ENCODE measurements at regions not wholly inside any gene's neighbourhood (a gene's known extent, or its start where the extent isn't known, plus 50 kb on each side); places are given as distances from the start of the nearest gene placed in this dataset.
A peak's percentile ranks its signal among the peaks of the same experiment; 100 is the strongest.

DNA sequence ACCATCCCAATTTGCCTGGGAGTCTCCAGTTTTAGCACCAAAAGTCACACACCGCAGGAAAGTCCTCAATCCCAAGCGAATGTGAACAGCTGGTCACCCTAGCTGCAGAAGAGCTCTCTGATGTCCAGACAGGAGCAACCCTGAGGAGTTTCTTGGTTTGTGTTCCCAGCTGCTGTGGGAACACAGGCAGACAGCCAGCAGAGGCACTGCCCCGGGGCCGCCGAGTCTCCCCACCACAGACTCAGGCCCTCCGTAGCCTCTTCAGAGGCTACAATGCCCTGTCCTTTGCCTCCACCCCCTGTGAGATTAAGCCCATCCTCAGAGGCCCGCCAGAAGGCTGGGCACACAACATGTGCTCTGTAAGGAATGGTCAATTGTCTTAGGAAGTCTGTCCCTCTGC, 111.5 kb downstream of the TTC32 start:
- H3K36me3 ChIP-seq (ENCODE audit: control insufficient read depth, insufficient read depth, low read length), result no peaks in the 10 kb centered on the region
- H3K4me3 Mint-ChIP-seq, result no peak overlapping the region
- no peak overlapping the region for H3K27ac ChIP-seq (ENCODE audit: insufficient read depth, low read length, poor library complexity, severe bottlenecking)
- no peaks in the 10 kb centered on the region for H3K4me1 ChIP-seq (ENCODE audit: control insufficient read depth, insufficient read depth, low read length, poor library complexity, severe bottlenecking)
- H3K27ac Mint-ChIP-seq, result no peak overlapping the region
- DNase-seq, result no peak
- peaks cover 10% of the 10 kb centered on the region for H3K27me3 Mint-ChIP-seq
- H3K27me3 ChIP-seq (ENCODE audit: control insufficient read depth, insufficient read depth, low read length), result no peaks in the 10 kb centered on the region
- H3K36me3 Mint-ChIP-seq, result no peaks in the 10 kb centered on the region
- no peak for ATAC-seq (ENCODE audit: low read depth in 2 of 2)
- no peak overlapping the region for H3K4me3 ChIP-seq (ENCODE audit: low read depth, low read length)
- no peaks in the 10 kb centered on the region for H3K9me3 ChIP-seq (ENCODE audit: control insufficient read depth in 2 of 2, low read length in 2 of 2)
- peaks cover 0 to 3% (median 0%) of the 10 kb centered on the region in 7 donors for H3K9me3 Mint-ChIP-seq
- H3K4me1 Mint-ChIP-seq, result no peaks in the 10 kb centered on the region

DNA sequence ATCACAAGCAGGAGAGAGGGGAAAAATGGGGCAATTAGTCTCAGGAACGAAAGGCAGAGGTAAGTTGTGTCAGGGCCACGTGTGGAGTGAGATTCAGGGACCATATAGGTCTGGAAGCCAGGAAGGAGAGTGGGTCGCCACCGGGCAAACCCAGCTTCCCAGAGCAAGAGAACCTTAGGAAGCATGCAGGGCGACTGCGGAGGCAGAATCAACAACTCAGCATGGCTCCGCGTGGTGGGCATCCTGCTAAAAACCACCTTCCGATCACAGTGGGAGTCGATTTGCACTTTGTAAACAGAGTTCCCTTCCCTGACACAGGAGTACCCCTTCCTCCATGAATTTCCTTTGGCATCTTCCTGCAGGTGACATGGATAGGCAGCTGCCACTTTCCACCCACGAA, 114.6 kb downstream of the TTC32 start:
- ATAC-seq (ENCODE audit: low read depth in 2 of 2) (no peak), DNase-seq (no peak)
- Histone ChIP-seq H3K27ac (ENCODE audit: insufficient read depth, low read length, poor library complexity, severe bottlenecking) (no peak overlapping the region), H3K4me1 (ENCODE audit: control insufficient read depth, insufficient read depth, low read length, poor library complexity, severe bottlenecking) (no peaks in the 10 kb centered on the region), H3K9me3 (ENCODE audit: control insufficient read depth in 2 of 2, low read length in 2 of 2) (no peaks in the 10 kb centered on the region), H3K4me3 (ENCODE audit: low read depth, low read length) (no peak overlapping the region), H3K27me3 (ENCODE audit: control insufficient read depth, insufficient read depth, low read length) (no peaks in the 10 kb centered on the region), H3K36me3 (ENCODE audit: control insufficient read depth, insufficient read depth, low read length) (no peaks in the 10 kb centered on the region)
- Mint-ChIP-seq H3K4me3 (no peak overlapping the region), H3K9me3 (peaks cover 0 to 3% (median 0%) of the 10 kb centered on the region in 7 donors), H3K27me3 (peaks cover 9% of the 10 kb centered on the region), H3K4me1 (no peaks in the 10 kb centered on the region), H3K36me3 (no peaks in the 10 kb centered on the region), H3K27ac (no peak overlapping the region)

DNA sequence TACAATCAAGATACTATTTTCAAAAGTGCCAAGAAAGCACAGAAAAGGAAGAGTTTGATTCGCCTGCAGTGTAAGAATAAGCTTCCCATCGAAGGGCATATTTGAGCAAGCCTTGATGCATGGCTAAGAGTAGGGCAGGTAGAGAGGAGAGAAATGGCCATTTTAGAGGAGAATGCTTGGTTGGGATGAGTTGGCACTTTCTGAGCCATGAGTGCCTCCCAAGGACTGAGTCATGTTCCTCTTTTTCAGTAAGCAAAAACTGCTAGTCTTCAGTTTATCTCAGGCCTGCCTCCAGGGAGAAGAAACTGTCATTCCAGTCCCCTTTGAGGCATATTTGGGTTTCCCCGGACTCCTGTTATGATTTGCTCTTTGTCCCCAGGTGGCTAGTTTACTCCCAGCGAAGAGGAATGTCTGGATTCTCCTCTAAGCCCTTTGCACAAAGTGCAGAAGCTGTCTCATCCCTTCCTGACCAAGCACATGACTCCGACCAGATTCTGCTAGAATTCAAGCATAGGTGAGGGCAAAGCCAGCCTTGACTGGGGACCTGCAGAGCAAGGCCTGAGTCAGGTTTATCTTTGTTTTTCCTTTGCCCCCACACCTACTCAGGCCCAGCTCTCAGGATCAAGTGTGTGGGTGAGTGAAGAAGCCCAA, 115.2 kb downstream of the TTC32 start:
- Mint-ChIP-seq H3K27ac (no peak overlapping the region), H3K27me3 (peaks cover 5% of the 10 kb centered on the region), H3K4me1 (no peaks in the 10 kb centered on the region), H3K36me3 (no peaks in the 10 kb centered on the region), H3K4me3 (no peak overlapping the region), H3K9me3 (peaks cover 0 to 3% (median 0%) of the 10 kb centered on the region in 7 donors)
- no peaks in the 10 kb centered on the region for H3K36me3 ChIP-seq (ENCODE audit: control insufficient read depth, insufficient read depth, low read length)
- no peak overlapping the region for H3K27ac ChIP-seq (ENCODE audit: insufficient read depth, low read length, poor library complexity, severe bottlenecking)
- H3K4me3 ChIP-seq (ENCODE audit: low read depth, low read length), result no peak overlapping the region
- no peak for DNase-seq
- no peak for ATAC-seq (ENCODE audit: low read depth in 2 of 2)
- no peaks in the 10 kb centered on the region for H3K27me3 ChIP-seq (ENCODE audit: control insufficient read depth, insufficient read depth, low read length)
- no peaks in the 10 kb centered on the region for H3K9me3 ChIP-seq (ENCODE audit: control insufficient read depth in 2 of 2, low read length in 2 of 2)
- H3K4me1 ChIP-seq (ENCODE audit: control insufficient read depth, insufficient read depth, low read length, poor library complexity, severe bottlenecking), result no peaks in the 10 kb centered on the region

DNA sequence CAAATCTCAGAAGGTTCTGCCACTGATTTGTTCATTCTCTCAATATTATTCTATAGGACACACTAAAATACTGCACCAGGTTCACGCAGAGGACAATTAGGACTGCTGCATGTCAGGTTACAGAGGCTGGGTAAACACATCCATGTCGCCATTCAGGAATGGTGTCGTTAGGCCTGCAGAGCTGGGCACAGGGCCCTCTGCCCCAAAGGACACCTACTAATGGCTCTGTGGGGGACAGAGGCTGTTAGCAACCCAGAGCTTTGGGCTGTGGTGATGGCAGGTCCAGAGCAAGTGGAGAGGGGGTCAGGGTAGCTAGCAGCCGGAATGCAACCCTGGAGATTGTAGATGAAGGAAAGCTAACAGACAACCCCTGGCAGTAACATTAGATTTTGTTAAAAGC, 115.9 kb downstream of the TTC32 start:
- H3K27ac Mint-ChIP-seq, result no peak overlapping the region
- Histone ChIP-seq H3K9me3 (ENCODE audit: control insufficient read depth in 2 of 2, low read length in 2 of 2) (no peaks in the 10 kb centered on the region), H3K4me3 (ENCODE audit: low read depth, low read length) (no peak overlapping the region), H3K4me1 (ENCODE audit: control insufficient read depth, insufficient read depth, low read length, poor library complexity, severe bottlenecking) (no peaks in the 10 kb centered on the region), H3K36me3 (ENCODE audit: control insufficient read depth, insufficient read depth, low read length) (no peaks in the 10 kb centered on the region), H3K27ac (ENCODE audit: insufficient read depth, low read length, poor library complexity, severe bottlenecking) (no peak overlapping the region), H3K27me3 (ENCODE audit: control insufficient read depth, insufficient read depth, low read length) (no peaks in the 10 kb centered on the region)
- H3K27me3 Mint-ChIP-seq, result peaks cover 4% of the 10 kb centered on the region
- H3K9me3 Mint-ChIP-seq, result peaks cover 0 to 3% (median 0%) of the 10 kb centered on the region in 7 donors
- ATAC-seq (ENCODE audit: low read depth in 2 of 2) (no peak), DNase-seq (no peak)
- H3K4me3 Mint-ChIP-seq, result no peak overlapping the region
- no peaks in the 10 kb centered on the region for H3K36me3 Mint-ChIP-seq
- H3K4me1 Mint-ChIP-seq, result no peaks in the 10 kb centered on the region

DNA sequence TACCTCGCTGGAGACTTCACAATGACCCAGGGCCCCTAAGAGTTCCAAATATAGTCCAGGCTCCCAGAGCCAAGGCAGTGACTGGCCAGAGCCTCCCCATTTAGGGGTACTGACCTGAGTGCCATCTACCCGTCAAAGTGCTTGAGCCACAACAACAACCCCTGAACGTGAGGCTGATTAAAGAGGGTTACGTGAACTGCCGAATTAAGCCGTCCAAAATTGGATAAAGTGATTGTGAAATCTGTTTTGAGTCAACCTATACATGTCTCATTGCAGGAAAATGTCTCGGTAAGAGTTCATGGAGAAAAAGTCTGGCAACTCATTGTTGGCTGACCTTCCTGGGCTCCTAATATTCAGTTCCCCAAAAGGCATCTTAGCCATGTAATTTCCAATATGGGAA, 116.3 kb downstream of the TTC32 start:
- peak overlapping the region in 1 of 3 donors; percentile 14 for H3K27ac Mint-ChIP-seq
- DNase-seq (no peak), ATAC-seq (ENCODE audit: low read depth in 2 of 2) (no peak)
- no peaks in the 10 kb centered on the region for H3K27me3 Mint-ChIP-seq
- no peak overlapping the region for H3K27ac ChIP-seq (ENCODE audit: insufficient read depth, low read length, poor library complexity, severe bottlenecking)
- H3K9me3 ChIP-seq (ENCODE audit: control insufficient read depth in 2 of 2, low read length in 2 of 2), result no peaks in the 10 kb centered on the region
- H3K4me3 Mint-ChIP-seq, result no peak overlapping the region
- H3K27me3 ChIP-seq (ENCODE audit: control insufficient read depth, insufficient read depth, low read length), result no peaks in the 10 kb centered on the region
- no peaks in the 10 kb centered on the region for H3K4me1 Mint-ChIP-seq
- H3K36me3 Mint-ChIP-seq, result no peaks in the 10 kb centered on the region
- no peaks in the 10 kb centered on the region for H3K36me3 ChIP-seq (ENCODE audit: control insufficient read depth, insufficient read depth, low read length)
- no peak overlapping the region for H3K4me3 ChIP-seq (ENCODE audit: low read depth, low read length)
- no peaks in the 10 kb centered on the region for H3K4me1 ChIP-seq (ENCODE audit: control insufficient read depth, insufficient read depth, low read length, poor library complexity, severe bottlenecking)
- peaks cover 0 to 3% (median 0%) of the 10 kb centered on the region in 7 donors for H3K9me3 Mint-ChIP-seq

DNA sequence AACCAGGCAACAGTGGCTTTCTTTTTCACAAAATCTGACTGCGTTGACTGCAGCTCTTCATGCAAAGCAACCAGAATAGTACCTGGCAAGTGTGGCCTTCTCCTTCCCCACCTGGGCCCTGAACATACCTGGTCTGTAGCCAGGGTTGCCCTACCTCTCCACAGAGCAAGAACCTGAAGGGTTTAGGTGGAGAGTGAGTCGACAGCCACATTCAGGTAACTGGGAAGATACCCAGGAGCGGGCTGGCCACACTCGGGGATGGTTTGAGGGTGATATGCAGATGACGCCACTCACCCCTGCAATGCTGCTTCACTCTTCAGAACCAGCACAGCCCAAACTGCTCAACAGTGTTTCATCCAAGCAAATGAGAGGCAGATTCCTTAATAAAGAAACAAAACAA, 117.3 kb downstream of the TTC32 start:
- Mint-ChIP-seq H3K27ac (no peak overlapping the region), H3K27me3 (no peaks in the 10 kb centered on the region), H3K9me3 (peaks cover 0 to 4% (median 0%) of the 10 kb centered on the region in 7 donors), H3K4me1 (no peaks in the 10 kb centered on the region), H3K4me3 (no peak overlapping the region), H3K36me3 (no peaks in the 10 kb centered on the region)
- ATAC-seq (ENCODE audit: low read depth in 2 of 2) (no peak), DNase-seq (no peak)
- H3K36me3 ChIP-seq (ENCODE audit: control insufficient read depth, insufficient read depth, low read length), result no peaks in the 10 kb centered on the region
- H3K4me1 ChIP-seq (ENCODE audit: control insufficient read depth, insufficient read depth, low read length, poor library complexity, severe bottlenecking), result no peaks in the 10 kb centered on the region
- no peak overlapping the region for H3K27ac ChIP-seq (ENCODE audit: insufficient read depth, low read length, poor library complexity, severe bottlenecking)
- H3K9me3 ChIP-seq (ENCODE audit: control insufficient read depth in 2 of 2, low read length in 2 of 2), result no peaks in the 10 kb centered on the region
- H3K27me3 ChIP-seq (ENCODE audit: control insufficient read depth, insufficient read depth, low read length), result no peaks in the 10 kb centered on the region
- H3K4me3 ChIP-seq (ENCODE audit: low read depth, low read length), result no peak overlapping the region

DNA sequence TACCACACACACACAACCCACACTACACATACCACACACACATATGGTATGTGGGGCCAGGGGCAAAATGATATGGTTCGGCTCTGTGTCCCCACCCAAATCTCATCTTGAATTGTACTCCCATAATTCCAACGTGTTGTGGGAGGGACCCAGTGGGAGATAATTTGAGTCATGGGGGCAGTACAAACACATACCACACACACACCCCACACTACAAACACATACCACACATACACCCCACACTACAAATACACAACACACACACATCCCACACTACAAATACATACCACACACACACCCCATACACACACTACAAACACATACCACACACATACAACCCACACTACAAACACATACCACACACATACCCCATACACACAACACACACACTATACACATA, 117.8 kb downstream of the TTC32 start:
- no peak overlapping the region for H3K4me3 ChIP-seq (ENCODE audit: low read depth, low read length)
- H3K9me3 ChIP-seq (ENCODE audit: control insufficient read depth in 2 of 2, low read length in 2 of 2), result no peaks in the 10 kb centered on the region
- H3K4me1 Mint-ChIP-seq, result no peaks in the 10 kb centered on the region
- H3K36me3 ChIP-seq (ENCODE audit: control insufficient read depth, insufficient read depth, low read length), result no peaks in the 10 kb centered on the region
- H3K27ac Mint-ChIP-seq, result no peak overlapping the region
- no peaks in the 10 kb centered on the region for H3K36me3 Mint-ChIP-seq
- H3K27ac ChIP-seq (ENCODE audit: insufficient read depth, low read length, poor library complexity, severe bottlenecking), result no peak overlapping the region
- no peaks in the 10 kb centered on the region for H3K27me3 Mint-ChIP-seq
- H3K27me3 ChIP-seq (ENCODE audit: control insufficient read depth, insufficient read depth, low read length), result no peaks in the 10 kb centered on the region
- ATAC-seq (ENCODE audit: low read depth in 2 of 2) (no peak), DNase-seq (no peak)
- peaks cover 0 to 3% (median 0%) of the 10 kb centered on the region in 7 donors for H3K9me3 Mint-ChIP-seq
- H3K4me3 Mint-ChIP-seq, result no peak overlapping the region
- H3K4me1 ChIP-seq (ENCODE audit: control insufficient read depth, insufficient read depth, low read length, poor library complexity, severe bottlenecking), result no peaks in the 10 kb centered on the region

DNA sequence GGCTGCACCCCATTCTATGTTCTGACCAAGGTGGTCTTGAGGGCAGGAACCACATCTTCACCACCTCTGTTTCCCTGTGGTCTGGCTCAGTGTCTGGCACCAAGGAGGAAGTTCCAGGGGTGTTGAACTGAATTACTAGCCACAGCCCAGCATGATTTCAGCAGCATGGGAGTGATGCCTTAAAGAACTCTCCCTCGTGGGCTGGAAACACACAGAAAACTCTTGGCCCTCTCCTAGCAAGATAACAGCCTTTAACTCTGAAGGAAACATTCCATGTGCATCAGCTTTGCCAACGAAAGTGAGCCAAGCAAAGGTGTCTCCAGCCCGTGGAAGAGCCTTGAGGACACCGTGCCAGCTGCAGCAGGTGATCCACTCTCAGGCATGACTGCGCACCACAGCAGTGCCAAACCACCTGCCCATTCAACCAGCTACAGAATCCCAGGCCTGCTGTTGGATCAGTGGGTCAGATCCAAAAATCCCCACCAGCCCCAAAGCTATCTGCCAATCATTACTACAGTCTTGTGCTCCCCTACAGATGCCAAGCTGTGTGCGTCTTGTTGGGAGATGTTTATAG, 124.8 kb downstream of the TTC32 start:
- Histone ChIP-seq H3K4me1 (ENCODE audit: control insufficient read depth, insufficient read depth, low read length, poor library complexity, severe bottlenecking) (no peaks in the 10 kb centered on the region), H3K36me3 (ENCODE audit: control insufficient read depth, insufficient read depth, low read length) (no peaks in the 10 kb centered on the region), H3K27me3 (ENCODE audit: control insufficient read depth, insufficient read depth, low read length) (no peaks in the 10 kb centered on the region), H3K27ac (ENCODE audit: insufficient read depth, low read length, poor library complexity, severe bottlenecking) (no peak overlapping the region), H3K9me3 (ENCODE audit: control insufficient read depth in 2 of 2, low read length in 2 of 2) (no peaks in the 10 kb centered on the region), H3K4me3 (ENCODE audit: low read depth, low read length) (no peak overlapping the region)
- no peaks in the 10 kb centered on the region for H3K36me3 Mint-ChIP-seq
- H3K9me3 Mint-ChIP-seq, result peaks cover 0 to 1% (median 0%) of the 10 kb centered on the region in 7 donors
- H3K27me3 Mint-ChIP-seq, result peaks cover 4% of the 10 kb centered on the region
- no peak for ATAC-seq (ENCODE audit: low read depth in 2 of 2)
- no peak overlapping the region for H3K4me3 Mint-ChIP-seq
- no peak for DNase-seq
- H3K27ac Mint-ChIP-seq, result no peak overlapping the region
- H3K4me1 Mint-ChIP-seq, result no peaks in the 10 kb centered on the region

Measured in CD4-positive, CD25-positive, alpha-beta regulatory T cell (primary cell).